ENCODE measurements at regions not wholly inside any gene's neighbourhood (a gene's known extent, or its start where the extent isn't known, plus 50 kb on each side); places are given as distances from the start of the nearest gene placed in this dataset.

- no peak for FAIRE-seq
Measured at GRCh38 chr11:115047631-115048030, 369.3 kb downstream of the NXPE2 start.

GRCh38 chr11:115049796-115050195 is 371.5 kb downstream of the NXPE2 start:
- no peak for FAIRE-seq

DNA sequence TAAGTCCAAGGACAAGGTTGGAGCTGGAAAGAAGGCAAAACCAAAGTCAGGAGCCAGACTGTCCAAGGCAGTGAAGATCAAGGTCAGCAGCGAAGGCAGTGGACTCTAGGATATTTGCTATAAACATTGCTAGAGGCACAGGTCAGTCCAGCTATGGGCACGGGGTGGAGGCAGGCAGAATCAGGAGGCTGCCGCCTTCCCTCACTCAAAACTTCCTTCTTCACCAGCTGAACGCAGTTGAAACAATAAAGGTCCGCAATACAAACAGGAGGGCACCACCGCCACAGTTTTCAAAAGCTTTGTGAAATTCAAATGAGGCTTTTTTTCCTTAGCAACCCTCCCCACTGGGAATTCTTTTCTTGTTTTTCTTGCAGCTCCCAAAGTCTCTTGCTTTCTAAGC is 372.4 kb downstream of the NXPE2 start:
- FAIRE-seq: no peak

DNA sequence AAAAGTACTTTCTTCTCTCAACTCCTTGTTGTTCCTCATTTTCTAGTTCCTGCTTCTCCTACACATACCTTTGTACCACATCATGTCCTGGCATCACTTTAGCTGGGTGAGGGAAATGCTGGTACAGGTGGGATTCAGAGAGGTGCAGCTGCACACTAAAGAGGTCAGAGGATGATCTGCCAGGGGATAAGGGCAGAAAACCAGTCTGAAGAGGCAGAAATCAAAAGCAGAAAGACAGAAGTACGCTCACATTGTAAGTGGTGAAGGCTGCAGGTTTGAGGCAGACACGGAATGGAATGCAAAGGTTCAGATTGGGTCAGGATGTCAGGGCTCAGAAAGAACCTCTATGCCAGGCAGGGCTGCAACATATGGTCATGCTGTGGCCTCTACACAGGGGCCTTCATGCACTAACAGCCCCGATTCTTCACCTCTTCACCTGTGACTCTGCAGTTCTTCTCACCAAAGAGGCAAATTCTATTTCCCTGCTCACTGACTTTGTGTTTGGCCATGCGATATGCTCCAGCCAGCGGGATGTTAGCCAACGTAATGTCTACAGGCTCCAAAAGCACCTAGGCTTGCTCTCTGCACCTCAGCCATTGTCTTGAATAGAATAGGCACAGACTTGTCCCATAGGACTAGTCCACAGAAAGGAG is 373.7 kb downstream of the NXPE2 start:
- FAIRE-seq: no peak

DNA sequence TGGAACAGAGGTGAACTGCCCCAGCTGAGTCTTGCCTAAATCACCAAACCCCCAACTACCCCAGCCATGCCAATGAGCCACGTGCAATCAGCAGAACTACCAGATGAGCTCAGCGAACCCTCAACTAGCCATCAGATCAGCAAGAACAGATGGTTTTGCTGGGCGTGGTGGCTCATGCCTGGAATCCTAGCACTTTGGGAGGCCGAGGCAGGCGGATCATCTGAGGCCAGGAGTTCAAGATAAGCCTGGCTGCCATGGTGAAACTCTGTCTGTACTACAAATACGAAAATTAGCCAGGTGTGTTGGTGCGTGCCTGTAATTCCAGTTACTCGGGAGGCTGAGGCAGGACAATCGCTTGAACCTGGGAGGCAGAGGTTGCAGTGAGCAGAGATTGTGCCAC is 374.3 kb downstream of the NXPE2 start:
- FAIRE-seq: no peak

- FAIRE-seq: no peak
Measured at GRCh38 chr11:115054570-115055538, 376.5 kb downstream of the NXPE2 start.

GRCh38 chr11:115056514-115056913 is 378.2 kb downstream of the NXPE2 start:
- FAIRE-seq: no peak

DNA sequence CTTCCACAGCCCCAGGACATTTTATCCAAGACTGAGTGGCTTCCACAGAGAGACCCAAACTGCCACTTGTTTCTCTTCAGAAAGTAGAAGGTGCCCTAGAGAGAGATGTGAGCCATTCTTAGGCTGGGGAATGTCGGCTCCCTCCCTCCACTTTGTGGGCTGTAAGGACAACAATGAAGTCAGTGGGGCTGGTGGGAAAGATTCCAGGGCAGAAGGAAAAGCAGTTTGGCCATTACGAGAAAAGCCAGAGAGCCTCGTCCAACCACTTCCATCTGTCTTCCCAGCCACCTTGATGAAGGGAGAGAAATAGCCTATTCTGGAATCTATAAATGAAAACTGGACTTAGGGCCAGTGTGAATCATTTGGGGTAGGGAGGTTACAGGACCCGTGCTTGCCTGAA is 382.5 kb downstream of the NXPE2 start:
- no peak for FAIRE-seq

DNA sequence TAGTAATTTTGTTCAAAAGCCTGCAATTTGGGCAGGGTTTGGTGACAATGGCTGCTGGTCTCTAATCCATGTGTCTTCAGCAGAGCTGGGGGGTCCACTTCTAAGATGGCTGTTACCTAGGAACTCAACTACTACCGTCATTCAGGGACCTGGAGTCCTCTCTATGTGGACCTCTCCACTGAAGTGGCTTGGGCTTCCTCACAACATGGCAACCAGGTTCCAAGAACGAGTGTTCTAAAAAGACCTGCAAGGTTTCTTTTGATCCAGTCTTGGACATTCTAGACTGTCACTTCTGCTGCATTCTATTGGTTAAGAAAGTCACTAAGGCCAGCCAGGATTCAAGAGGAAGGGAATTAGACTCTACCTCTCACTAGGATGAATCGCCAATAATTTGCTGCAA is 387.0 kb downstream of the NXPE2 start:
- FAIRE-seq: no peak

DNA sequence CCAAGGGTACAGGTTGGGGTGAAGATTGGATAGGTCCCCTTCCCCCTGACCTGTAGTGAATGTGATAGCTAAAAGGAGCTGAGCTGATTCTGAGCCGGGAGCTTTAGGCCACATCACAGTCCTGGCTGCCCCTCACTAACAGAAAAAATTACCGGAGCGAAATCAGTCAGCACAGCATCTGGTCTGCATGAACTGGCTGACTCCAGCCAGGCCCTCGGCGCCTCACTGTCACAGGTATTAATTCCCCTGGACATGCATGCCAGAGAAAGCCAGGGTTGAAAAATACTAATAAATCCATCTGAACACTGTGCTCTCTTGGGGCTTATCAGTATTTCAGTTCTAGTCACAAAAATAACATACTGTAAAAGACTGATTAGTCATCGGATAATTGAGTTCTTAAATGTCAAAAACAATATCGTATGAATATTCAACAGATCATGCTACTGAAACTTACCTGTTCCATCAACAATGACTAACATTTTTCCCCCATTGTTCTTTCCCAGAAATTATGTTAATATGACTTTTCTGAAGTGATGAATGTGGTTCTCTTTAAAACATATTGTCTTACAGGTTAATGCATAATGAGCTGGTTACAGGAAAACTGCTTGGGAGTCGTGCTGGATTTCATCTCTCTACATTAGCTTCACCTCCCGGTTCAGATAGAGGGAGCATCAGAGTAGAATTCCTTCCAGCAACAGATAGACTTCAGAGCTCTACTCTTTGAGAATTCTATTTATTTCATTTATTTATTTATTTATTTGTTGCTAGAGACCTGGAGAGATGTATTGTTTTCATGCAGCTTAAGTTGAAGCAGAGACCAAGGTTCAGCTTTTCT is 387.7 kb downstream of the NXPE2 start:
- FAIRE-seq: no peak

DNA sequence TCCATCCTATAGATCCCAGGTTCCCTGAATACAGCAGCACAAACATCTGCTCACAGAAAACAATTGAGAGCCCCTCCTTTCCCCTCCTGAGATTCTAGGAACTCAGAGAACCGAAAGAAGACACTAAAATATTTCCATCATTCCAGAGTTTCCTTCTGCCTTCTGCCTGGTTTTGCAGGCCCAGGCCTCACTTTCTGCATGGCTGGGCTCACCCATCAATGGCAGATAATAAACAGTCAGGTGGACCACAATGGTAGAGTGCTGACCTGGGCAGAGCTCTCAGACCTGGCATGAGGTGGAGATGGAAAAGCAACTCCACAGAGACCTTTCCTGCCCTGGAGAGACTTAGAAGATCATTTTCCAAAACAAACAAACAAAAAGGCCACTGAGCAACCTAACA is 389.1 kb downstream of the NXPE2 start:
- no peak for FAIRE-seq

DNA sequence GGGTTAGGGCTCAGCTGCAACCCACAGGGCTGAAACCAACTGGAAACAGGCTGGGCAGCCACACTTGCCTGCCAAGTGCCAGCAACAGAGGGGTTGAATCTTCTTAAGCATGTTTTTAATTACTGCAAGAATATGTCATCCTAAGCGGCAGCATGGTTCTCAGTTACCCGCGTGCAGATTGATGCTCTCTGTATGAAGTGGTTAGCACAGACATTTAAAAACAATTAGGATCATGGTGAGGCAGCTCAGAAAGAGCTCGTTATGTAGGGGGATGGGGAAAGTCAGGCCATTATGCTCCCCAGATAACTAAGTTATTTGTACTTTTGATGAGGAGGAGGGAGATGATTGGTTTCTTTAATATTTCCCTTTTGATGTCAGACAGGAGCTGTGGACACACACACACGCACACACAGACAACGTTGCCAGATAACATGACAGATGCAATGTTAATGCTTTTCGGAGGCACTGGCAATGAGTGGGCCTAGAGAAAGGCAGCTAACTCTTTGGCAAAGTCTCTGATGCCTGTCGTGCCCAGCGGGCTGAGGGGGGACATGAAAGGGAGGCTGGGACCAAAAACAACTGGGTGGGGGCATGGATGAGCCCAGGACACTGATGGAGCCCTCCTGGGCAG is 389.7 kb downstream of the NXPE2 start:
- FAIRE-seq: no peak

DNA sequence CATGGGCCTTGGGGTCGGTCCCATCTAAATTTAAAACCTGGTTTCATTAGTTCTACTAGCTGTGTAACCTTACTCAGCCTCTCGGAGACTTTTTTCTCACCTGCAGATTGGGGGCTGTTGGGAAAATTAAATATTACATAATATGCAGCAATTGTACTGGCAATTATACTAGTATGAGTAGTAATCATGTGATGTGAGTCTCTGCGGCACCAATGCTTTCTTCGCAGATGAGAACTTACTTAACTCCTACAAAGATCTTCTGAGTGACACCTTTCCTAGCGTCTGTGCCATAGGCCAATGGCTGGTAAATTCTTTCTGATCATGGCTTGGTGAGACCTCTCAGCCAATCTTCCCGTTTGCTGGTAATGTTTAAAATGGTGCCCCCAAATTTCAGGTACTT is 391.3 kb downstream of the NXPE2 start:
- FAIRE-seq: no peak

DNA sequence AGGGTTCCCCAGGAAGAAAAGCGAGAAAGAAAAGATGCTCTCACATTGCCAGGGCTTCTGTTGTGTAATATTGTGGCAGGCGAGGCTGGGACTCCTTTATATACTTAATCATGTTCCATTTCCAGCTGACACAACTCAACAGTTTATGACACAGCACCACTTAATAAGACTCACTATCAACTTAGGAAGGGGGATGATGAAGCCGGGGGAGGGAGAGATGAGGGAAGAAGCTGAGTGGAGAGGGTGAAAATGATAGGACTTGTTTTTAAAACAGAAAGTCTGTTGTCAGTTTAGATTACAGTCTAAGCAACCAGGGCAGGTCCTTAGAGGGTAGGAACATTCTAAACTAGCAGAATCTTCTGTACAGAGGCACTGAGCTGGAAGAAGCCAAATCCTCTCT is 397.0 kb downstream of the NXPE2 start:
- no peak for FAIRE-seq

DNA sequence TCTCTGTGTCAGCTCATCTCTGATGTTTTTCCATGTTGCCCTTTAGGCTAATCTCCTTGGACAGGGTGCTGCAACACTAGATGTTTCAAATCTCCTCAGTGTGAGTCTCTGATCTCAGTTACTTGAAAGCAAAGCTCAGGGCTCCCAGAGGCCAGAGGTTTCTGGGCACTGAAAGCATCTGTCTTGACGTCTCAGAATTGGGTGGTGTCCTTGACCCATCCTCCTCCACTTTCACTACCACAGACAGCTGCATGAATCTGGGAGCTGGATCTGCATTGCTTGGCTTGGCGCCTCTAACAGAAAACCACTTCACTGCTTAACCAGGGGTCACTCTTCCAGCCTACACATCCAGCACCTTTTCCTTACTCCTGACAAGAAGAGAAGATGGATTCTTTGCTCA is 399.4 kb downstream of the NXPE2 start:
- FAIRE-seq: no peak

DNA sequence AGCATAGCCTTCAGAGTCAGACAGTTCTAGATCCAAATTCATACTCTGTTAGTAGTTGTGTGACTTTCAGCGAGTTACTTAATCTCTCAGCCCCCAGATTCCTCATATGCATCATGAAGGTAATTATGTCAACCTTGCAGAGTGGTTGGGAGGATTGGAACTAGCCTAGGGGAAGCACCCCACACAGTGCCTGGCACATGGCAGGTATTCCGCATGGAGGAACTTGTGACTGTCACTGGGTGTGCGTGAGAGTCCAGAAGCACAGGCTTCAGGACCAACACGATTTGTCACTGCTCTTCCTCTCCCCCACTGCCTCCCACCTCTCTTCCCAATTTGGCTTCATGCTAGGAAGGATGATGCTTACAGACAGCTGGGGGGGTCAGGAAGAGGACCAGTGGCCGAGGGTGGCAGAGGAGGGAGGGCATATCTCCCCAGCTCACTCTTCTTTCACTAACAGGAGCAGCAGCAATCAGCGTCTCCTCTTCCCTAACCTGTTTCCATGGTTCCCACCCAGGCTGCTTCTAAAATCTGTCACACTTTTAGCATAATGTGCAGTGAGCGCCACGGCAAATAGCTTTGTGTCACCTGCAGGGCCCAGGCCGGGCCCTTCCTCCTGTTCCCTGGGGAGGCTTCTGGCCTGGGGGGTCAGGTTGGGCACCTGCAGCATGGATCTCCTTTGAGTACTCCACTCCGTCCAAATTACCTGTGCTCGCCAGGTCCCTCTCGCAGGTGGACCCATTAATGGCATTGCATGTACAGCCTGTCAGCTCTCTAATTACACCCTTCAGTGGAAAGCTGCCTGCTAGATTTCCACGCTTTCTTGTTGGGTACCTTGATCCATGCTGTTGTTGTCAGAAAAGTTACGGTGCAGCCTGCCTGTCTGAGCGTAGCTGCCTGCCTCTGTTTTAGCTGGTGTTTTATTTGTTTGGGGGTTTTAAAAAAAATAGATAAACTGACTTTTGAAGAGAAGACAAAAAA is 400.4 kb downstream of the NXPE2 start:
- no peak for FAIRE-seq

DNA sequence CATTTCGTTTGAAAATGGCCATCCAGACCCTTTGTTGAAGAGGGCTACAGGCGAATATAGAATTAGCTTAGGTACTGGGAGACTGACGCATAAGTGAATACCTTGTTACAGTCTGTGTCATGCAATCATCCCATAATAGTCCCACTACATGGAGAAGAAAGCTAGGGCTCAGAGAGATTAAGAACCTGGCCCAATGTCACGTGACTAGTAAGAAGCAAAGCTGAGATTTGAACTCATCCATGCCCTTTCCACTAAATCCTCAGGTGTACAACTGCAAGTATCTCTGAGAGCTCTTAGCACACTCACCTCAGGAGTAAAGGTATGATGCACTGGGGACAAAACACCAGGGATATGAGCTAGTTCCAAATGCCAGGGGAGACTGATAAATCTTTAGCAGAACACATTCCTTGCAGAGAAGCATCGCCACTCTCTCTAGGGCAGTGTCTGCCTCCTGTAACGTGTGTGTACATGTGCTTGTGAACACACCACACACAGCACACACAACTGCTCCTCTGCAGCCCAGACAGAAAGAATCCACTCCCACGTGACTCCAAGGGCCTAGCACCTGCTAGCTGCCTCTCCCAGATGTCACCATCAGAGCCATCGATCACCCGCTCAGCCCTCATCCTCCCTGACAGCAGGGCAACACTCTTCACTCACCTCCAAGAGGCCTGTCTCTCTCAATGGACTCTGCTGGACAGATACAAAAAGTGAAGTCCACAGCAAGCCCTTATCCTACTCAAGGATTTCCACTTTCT is 402.8 kb downstream of the NXPE2 start:
- FAIRE-seq: no peak

- FAIRE-seq: no peak
Measured at GRCh38 chr11:115081972-115082371, 403.6 kb downstream of the NXPE2 start.

DNA sequence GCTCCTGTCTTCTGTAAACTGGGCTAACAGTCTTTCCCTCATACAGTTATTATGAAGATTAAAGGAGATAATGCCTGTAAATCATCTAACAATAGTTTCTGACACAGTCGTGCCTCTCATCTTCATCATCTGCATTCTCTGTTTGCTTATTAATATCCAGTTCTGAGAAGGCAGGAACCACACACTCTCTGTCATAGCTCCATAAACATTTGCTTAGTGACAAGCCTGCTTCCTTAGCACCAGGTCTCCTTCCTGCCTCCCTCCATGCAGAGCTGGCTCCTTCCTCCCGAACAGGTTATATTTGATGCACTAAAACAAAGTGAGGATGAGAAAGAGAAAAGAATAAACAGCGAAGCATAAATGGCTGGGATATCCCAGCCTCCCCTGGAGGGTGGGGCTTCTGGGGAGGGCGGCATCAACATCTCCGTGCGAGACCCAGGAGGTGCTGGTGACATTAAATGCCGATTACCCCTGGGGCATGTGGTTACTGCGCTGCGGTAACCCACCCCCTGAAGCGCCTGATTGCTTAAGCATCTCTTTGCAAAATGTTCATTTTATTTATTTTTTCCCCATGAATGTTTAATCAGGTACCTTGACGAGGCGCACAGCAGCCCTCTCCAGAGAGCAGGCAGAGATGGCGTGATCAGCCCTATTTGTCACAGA is 404.9 kb downstream of the NXPE2 start:
- no peak for FAIRE-seq

DNA sequence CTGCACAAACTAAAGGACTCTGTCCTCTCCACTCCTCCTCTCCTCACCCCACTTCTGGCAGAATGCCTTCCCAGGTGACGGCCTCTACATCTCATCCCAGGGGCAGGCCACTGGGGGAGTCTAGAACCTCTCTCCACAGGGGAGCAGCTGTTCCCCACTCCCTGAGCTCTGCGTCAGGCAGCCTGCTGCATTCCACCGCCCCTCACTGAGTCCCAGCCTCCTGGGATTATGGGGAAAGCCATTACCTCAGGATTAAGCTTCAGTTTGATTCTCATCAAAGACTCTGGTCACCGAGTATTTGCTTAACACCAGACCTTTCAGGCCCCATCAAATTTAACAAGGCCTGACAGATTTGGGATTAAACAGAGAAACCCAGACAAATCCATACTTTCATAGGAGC is 405.9 kb downstream of the NXPE2 start:
- no peak for FAIRE-seq

Data from G401.6 (cell line).